GM19468 (cell line): ENCODE measurements at regions not wholly inside any gene's neighbourhood (a gene's known extent, or its start where the extent isn't known, plus 50 kb on each side); places are given as distances from the start of the nearest gene placed in this dataset.

ENCODE experiments used
- ATAC-seq: cut with Tn5 transposase; IDR thresholded peaks from one replicate; pipeline ENCODE4 v1.9.1; 2021; ENCODE audit warnings: mild to moderate bottlenecking, moderate library complexity, moderate number of reproducible peaks; ENCODE audit not compliant: unreplicated experiment; ENCODE audit errors: extremely low read depth

DNA sequence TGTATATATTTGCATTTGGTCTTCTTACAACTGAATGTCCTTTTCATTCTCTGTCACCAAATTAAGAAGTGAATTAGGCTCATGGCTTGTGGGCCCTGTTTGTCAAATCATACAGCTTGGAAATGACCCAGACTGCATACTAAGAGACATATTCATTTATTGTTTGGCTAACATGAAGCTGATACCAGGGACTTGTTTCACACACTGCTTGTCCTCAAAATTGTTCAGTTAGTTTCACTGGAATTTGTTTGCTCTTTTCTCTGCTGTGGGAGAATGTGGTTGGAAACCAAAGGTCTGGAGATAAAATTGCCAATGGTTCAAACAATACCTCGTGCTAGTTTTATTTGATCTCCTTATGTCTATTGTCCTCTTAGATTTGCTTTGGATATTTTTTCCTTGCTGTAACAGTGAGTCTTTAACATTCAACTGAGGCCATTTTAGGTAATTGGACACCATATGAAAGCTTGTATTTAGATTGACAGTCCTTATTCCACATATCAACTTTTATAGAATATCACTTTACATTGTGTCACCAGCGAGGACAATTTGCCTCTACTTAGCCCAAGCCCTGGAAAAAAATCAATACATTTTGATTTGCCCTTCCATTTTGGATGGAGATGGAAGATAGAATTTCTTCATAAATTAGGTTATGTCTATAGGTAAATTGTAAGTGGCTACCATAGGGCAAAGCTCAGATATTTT is 144.3 kb upstream of the MTAP start:
- no peak for ATAC-seq

GRCh38 chr9:21660976-21661375 is 141.5 kb upstream of the MTAP start:
- ATAC-seq, result no peak

DNA sequence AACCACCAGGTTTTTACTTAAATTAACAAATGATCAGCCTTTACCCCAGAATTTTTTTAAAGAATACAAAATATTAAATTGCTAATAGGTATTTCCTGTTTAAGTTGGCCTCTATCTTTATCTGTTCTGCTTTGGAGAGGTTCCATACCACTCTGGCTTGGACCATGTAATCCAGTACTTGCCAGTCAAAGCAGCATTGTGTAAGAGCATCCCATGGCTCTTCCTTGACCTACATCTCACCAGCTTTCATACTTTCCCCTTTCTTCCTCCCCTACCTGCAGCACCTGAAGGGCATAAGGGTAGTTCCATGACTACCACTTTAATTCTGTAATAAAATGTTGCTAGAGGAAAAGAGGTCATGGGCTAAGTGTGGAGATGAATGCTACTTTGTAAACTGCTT is 140.8 kb upstream of the MTAP start:
- ATAC-seq, result no peak

DNA sequence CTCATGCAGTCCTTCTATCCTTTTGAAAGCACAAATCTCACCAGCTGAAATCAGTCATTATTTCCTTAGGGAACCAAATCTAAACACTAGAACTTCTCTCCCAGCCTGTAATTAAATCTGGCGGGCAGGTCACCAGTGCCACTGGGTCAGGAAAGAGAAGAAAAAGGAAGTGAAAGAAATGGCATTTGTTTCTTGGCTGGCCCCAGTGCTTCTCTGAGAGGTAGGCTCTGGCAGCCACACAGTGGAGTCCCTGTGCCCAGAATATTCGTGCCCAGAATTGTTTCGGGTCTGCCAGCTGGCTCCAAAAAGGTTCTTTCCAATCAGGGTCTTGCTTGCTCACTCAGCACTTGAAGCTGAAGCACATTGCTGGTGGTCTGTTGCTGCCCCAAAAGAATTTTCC is 133.9 kb upstream of the MTAP start:
- ATAC-seq, result no peak

GRCh38 chr9:21669701-21670100 is 132.7 kb upstream of the MTAP start:
- no peak for ATAC-seq

DNA sequence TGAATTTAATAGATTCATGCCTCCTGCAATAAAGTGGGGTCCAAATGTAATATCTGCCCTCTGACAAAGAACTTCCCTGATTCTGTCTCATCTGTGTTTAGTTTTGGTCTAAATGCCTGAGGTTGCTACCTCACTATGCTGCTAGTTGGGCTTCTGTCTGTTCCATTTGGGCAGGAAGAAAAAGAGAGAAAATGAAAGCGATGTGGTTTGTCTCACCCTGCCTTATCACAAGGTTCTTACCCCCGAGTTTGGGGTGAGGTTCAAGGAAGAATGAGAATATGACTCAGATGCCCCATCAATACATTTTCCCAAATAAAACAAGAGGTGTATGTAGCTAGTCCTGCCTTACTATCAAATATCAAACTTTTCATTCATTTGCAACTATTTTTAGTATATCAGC is 132.1 kb upstream of the MTAP start:
- ATAC-seq, result no peak

GRCh38 chr9:21672140-21672539 is 130.3 kb upstream of the MTAP start:
- no peak for ATAC-seq

- ATAC-seq, result no peak
Measured at GRCh38 chr9:21672761-21673160, 129.7 kb upstream of the MTAP start.

GRCh38 chr9:21674894-21675293 is 127.5 kb upstream of the MTAP start:
- no peak for ATAC-seq

- ATAC-seq, result no peak
Measured at GRCh38 chr9:21677387-21677786, 125.0 kb upstream of the MTAP start.

GRCh38 chr9:21677834-21678233 is 124.6 kb upstream of the MTAP start:
- ATAC-seq, result no peak

- ATAC-seq, result no peak
Measured at GRCh38 chr9:21679432-21679831, 123.0 kb upstream of the MTAP start.

- ATAC-seq, result no peak
Measured at GRCh38 chr9:21680590-21680989, 121.8 kb upstream of the MTAP start.

DNA sequence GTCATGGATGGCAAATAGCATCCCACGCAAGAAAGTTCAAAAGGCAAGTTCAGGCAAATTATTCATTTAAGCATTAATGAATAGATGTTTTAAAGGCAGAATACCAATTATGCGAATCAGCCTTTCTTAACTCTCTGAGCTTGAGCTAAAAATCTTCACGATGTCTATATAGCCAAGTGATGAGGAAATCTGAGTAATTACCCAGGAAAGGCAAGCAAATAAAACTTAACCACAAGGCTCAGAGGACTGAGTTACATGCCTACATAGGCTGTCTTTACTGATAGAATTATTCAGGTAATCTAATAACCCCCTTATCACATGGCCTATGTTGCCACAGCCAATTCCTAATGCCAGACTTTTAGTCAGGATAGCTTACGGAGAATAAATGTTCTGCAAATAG is 120.8 kb upstream of the MTAP start:
- no peak for ATAC-seq

DNA sequence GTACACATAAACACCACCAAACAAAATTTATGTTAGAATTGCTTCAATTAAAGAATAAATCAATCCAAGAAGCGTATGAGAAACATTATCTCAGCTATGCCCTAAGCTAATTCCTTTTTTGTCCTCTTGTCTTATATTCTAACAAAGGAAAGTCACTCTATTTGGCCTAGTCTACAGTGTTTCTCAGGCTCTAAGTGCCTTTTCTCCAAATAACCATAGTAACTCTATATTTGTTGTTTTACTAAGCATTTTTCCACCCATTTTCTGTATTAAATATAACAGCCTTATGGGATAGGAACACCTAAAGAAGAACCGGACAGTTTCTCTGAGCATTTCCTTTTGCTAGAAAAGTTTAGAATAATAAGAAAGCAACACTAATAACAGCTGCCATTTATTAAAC is 120.1 kb upstream of the MTAP start:
- no peak for ATAC-seq

GRCh38 chr9:21682981-21683380 is 119.5 kb upstream of the MTAP start:
- no peak for ATAC-seq

GRCh38 chr9:21683484-21684175 is 118.8 kb upstream of the MTAP start:
- no peak for ATAC-seq

- no peak for ATAC-seq
Measured at GRCh38 chr9:21684231-21684630, 118.2 kb upstream of the MTAP start.

DNA sequence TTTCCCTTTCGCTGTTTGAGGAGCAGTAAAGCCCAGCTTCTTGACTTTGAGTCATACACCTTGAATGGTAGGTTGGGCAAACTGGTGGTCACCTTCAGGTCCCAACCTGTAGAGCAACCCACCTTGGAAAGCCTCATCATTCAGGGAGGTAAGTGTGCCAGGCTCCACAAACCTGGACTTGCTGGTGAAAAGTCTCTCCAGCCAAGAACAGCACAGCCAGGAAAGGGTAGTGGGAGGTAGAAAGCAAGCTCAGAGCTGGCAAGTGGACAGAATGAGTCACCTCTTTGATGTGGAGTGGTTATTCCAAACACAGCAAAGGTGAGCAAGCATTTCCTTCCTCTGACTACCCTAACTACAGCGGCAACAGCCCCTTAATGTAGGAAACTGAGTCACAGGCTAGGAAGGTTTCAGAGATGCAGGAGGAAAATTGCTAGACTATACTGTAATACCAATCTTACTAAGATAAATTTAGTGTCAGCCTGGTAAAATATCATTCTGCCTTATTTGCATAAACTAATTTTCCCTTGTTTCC is 117.5 kb upstream of the MTAP start:
- no peak for ATAC-seq

DNA sequence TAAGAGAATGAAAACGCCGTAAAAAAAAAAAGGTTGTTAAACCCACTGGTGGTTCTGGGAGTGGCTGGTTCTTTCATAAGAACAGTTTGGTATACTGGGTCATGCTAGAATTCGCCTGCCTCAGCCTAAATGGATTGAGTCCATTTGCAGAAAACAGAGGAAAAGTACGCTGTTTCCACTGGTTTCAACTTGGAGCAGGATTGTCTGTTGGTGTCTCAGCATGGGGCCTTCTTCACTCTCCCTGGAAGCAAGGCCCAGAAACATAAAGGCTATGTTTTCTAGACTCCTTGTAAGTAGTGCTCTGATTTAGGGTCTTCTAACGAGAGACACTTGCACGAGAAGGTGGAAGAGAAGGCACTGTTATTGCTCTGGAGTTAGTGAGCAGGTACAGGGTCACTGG is 116.9 kb upstream of the MTAP start:
- ATAC-seq, result no peak

GRCh38 chr9:21686738-21687137 is 115.7 kb upstream of the MTAP start:
- no peak for ATAC-seq

GRCh38 chr9:21687351-21687750 is 115.1 kb upstream of the MTAP start:
- no peak for ATAC-seq
